HG03196 (cell line): ENCODE measurements at regions not wholly inside any gene's neighbourhood (a gene's known extent, or its start where the extent isn't known, plus 50 kb on each side); places are given as distances from the start of the nearest gene placed in this dataset.

Experiments used
- ATAC-seq: cut with Tn5 transposase; IDR thresholded peaks from one replicate; pipeline ENCODE4 v1.9.1; 2021; ENCODE audit not compliant: unreplicated experiment

GRCh38 chr2:49207204-49207603, 52.9 kb upstream of the FSHR start:
- no peak for ATAC-seq
